Mesothelial cell of epicardium (in vitro differentiated cells): ENCODE measurements at regions not wholly inside any gene's neighbourhood (a gene's known extent, or its start where the extent isn't known, plus 50 kb on each side); places are given as distances from the start of the nearest gene placed in this dataset.
A peak's percentile ranks its signal among the peaks of the same experiment; 100 is the strongest.

Source experiments
- DNase-seq, 2 experiments: peaks; one replicate each; pipeline ENCODE4 v3.0.0; 2021; ENCODE audit warnings: low spot score in 2 of 2; ENCODE audit not compliant: unreplicated experiment in 2 of 2
- H3K27ac Mint-ChIP-seq: 2 replicates; pipeline ENCODE4 v1.8.0; 2021; ENCODE audit warnings: mixed read lengths
- H3K27me3 Mint-ChIP-seq: 2 replicates; pipeline ENCODE4 v1.8.0; 2021; ENCODE audit warnings: low read depth, mixed read lengths
- H3K36me3 Mint-ChIP-seq: 2 replicates; pipeline ENCODE4 v1.8.0; 2021; ENCODE audit warnings: mixed read lengths
- H3K4me1 Mint-ChIP-seq: 2 replicates; pipeline ENCODE4 v1.8.0; 2021; ENCODE audit warnings: mixed read lengths
- H3K4me3 Mint-ChIP-seq: 2 replicates; pipeline ENCODE4 v1.8.0; 2021; ENCODE audit warnings: mild to moderate bottlenecking, moderate library complexity, mixed read lengths
- H3K9me3 Mint-ChIP-seq: 2 replicates; pipeline ENCODE4 v1.8.0; 2021; ENCODE audit warnings: mixed read lengths
- CTCF ChIP-seq: fragments of 200-600 bp; sonication (generic); IDR thresholded peaks from one replicate; pipeline ENCODE4 v1.5.0; 2021; ENCODE audit warnings: antibody characterized with exemption; ENCODE audit not compliant: unreplicated experiment

DNA sequence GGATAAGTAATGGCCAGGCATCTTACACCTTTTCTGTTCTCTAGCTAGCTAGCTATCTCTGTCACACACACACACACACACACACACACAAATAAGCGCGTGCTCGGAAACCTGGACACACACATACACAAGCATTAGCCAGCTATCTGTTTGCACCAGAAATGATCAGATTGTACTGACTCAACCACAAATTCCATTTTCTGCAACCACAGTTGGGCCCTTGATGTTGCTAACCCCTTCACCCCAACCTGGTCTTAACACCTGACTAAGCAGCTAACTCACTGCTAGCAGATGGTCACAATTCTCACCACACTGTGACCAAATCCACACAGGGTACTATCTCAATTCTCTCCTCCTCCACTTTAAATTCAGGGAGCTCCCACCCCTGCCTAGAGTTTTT, 183.0 kb upstream of the THBS1 start:
- no peak overlapping the region for H3K27ac Mint-ChIP-seq
- H3K4me3 Mint-ChIP-seq: no peak overlapping the region
- no peaks in the 10 kb centered on the region for H3K27me3 Mint-ChIP-seq
- no peak for TF ChIP-seq CTCF
- H3K9me3 Mint-ChIP-seq: no peaks in the 10 kb centered on the region
- peaks cover 23% of the 10 kb centered on the region for H3K4me1 Mint-ChIP-seq
- H3K36me3 Mint-ChIP-seq: no peaks in the 10 kb centered on the region
- DNase-seq: no peak

DNA sequence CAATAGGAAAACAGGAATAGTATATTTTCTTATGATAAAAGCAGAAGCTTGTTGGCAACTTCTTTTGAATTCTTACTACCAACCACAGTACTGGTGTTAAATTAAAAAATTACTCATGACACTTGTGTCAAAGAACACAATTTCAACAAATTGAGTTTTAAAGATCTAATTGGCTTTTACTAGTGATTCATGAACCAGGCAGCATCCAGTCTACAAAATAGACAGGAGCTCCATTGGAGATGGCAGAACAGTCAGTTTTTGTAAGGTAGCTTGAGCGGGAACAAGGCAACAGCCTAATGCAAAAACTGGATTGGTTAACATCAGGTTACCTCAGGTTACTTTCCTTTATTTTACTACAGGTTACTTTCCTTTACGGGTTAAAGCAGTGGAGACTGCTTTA, 181.3 kb upstream of the THBS1 start:
- peaks cover 22% of the 10 kb centered on the region for H3K4me1 Mint-ChIP-seq
- TF ChIP-seq CTCF: no peak
- H3K4me3 Mint-ChIP-seq: no peak overlapping the region
- no peaks in the 10 kb centered on the region for H3K27me3 Mint-ChIP-seq
- DNase-seq: no peak
- H3K27ac Mint-ChIP-seq: no peak overlapping the region
- H3K9me3 Mint-ChIP-seq: no peaks in the 10 kb centered on the region
- no peaks in the 10 kb centered on the region for H3K36me3 Mint-ChIP-seq

DNA sequence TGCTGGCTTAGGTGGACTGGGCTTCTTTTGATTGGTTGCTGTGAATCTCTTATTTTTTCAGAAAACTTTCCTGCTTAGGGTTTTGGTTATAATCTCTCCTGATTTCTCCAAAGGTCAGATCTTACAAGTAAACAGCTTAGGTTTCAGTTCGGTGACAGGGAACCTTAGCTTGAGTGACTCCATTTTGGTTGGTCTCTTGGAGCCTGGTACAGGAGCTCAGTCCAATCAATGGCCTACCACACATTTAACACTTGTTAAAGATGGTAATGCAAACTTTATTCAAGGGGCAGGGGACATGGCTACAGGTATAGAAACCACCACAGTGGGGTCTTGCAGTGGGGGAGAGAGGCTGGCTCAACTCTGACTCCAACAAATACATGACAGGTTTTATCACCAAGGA, 180.9 kb upstream of the THBS1 start:
- no peaks in the 10 kb centered on the region for H3K9me3 Mint-ChIP-seq
- no peak for TF ChIP-seq CTCF
- no peak overlapping the region for H3K4me3 Mint-ChIP-seq
- no peaks in the 10 kb centered on the region for H3K27me3 Mint-ChIP-seq
- H3K36me3 Mint-ChIP-seq: no peaks in the 10 kb centered on the region
- no peak for DNase-seq
- no peak overlapping the region for H3K27ac Mint-ChIP-seq
- H3K4me1 Mint-ChIP-seq: peaks cover 25% of the 10 kb centered on the region

- Mint-ChIP-seq H3K4me3 (no peak overlapping the region), H3K27me3 (no peaks in the 10 kb centered on the region), H3K4me1 (peaks cover 29% of the 10 kb centered on the region), H3K27ac (no peak overlapping the region), H3K36me3 (no peaks in the 10 kb centered on the region), H3K9me3 (no peaks in the 10 kb centered on the region)
- TF ChIP-seq CTCF: no peak
- DNase-seq: no peak
These were observed 179.9 kb upstream of the THBS1 start for GRCh38 chr15:39400821-39401550.

DNA sequence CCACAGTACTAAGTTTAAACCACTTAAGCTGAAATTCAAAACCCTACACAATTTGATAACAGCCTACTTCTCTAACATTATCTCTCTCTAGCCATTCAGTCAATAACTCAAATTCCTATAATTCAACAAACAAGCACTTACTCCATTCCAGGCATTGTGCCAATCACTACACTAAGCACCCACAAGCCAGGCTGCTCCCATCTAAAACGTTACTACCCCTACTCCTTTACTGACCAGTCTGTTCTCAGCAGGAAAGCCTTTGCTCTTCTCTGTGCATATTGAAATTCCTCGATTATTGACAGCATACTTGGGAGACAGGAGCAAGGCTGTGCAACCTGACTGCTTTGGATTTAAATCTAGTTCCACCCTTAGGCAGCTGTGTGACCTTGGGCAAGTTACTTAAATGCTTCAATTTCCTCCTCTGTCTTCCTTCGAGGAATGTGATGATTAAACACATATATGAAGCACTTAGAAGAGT, 177.2 kb upstream of the THBS1 start:
- Mint-ChIP-seq H3K27ac (peak overlapping the region; percentile 57), H3K36me3 (no peaks in the 10 kb centered on the region), H3K9me3 (no peaks in the 10 kb centered on the region), H3K4me3 (no peak overlapping the region), H3K27me3 (no peaks in the 10 kb centered on the region), H3K4me1 (peaks cover 37% of the 10 kb centered on the region)
- no peak for TF ChIP-seq CTCF
- no peak for DNase-seq

DNA sequence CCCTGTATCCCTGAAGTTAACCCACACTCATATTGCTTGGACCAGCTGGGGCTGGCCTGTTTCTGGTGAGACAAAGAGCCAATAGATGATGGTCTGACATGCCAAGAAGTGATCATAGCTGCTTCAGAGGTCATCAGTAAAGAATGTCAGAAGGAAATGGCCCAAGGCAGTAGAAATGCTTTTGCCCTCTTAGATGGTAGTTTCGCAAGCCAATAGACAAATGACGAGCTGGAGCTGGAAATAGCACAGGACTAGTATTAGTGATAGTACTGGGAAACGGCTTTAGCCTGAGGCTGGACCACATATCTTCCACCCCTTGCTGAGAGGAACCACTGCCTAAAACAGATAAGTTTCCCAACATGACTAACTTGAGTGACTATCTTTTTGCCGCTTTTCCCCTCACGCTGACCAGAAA, 176.1 kb upstream of the THBS1 start:
- Mint-ChIP-seq H3K36me3 (no peaks in the 10 kb centered on the region), H3K4me3 (no peak overlapping the region), H3K4me1 (peaks cover 37% of the 10 kb centered on the region), H3K9me3 (no peaks in the 10 kb centered on the region), H3K27me3 (no peaks in the 10 kb centered on the region), H3K27ac (no peak overlapping the region)
- TF ChIP-seq CTCF: no peak
- no peak for DNase-seq
